Erythroblast (primary cell): ENCODE measurements at regions not wholly inside any gene's neighbourhood (a gene's known extent, or its start where the extent isn't known, plus 50 kb on each side); places are given as distances from the start of the nearest gene placed in this dataset.

Experiments used
- GATA1 ChIP-seq: IDR thresholded peaks from 2 replicates; pipeline ENCODE4 v1.6.1; 2011; ENCODE audit warnings: low read depth, mild to moderate bottlenecking, control low read depth, low read length, moderate library complexity
- POLR2A ChIP-seq: IDR thresholded peaks from 2 replicates; pipeline ENCODE4 v1.6.1; 2011; ENCODE audit warnings: mild to moderate bottlenecking, low read length

GRCh38 chr7:92973974-92974373 lies 137.6 kb upstream of the CDK6 start:
- TF ChIP-seq POLR2A (no peak), GATA1 (no peak)
